ENCODE measurements at regions not wholly inside any gene's neighbourhood (a gene's known extent, or its start where the extent isn't known, plus 50 kb on each side); places are given as distances from the start of the nearest gene placed in this dataset.

GRCh38 chr5:6236170-6236793 lies 142.1 kb downstream of the MED10 start:
- H3K9me3 ChIP-seq (ENCODE audit: control insufficient read depth, low read length): no peaks in the 10 kb centered on the region
- H3K27ac ChIP-seq (ENCODE audit: low read depth, low read length, severe bottlenecking): no peak overlapping the region
- no peaks in the 10 kb centered on the region for H3K4me1 ChIP-seq (ENCODE audit: control insufficient read depth, insufficient read depth, low read length, poor library complexity, severe bottlenecking)
- H3K4me3 ChIP-seq (ENCODE audit: extremely low read depth, insufficient read depth, low read length, poor library complexity, severe bottlenecking): no peak overlapping the region
- WGBS, 2 experiments (ENCODE audit: insufficient coverage in 2 of 2): 85 to 94% methylated on average over 1 to 2 of the region's 2 CpGs
- H3K36me3 ChIP-seq (ENCODE audit: control insufficient read depth, insufficient read depth, low read length): no peaks in the 10 kb centered on the region

DNA sequence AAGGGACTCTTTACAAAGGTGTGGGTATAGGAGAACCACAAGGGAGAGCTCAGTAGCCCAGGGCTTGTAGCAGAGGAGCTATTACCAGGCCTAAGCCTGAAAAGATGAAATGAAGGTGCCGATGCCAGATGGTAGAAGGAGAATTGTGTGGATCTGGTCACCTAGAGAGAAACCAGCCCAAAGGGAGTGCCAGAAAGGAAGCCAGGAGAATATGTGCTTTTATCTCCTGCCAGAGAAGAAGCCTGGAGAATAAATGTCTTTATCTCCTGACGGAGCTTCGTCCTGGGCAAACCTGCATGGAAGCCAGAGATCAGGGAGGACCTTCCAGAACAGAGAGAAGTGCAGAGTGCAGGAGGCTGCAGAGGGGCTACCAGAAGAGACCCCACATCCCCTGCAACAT lies 142.6 kb downstream of the MED10 start:
- Histone ChIP-seq H3K9me3 (ENCODE audit: control insufficient read depth, low read length) (no peaks in the 10 kb centered on the region), H3K27ac (ENCODE audit: low read depth, low read length, severe bottlenecking) (no peak overlapping the region), H3K36me3 (ENCODE audit: control insufficient read depth, insufficient read depth, low read length) (no peaks in the 10 kb centered on the region), H3K4me3 (ENCODE audit: extremely low read depth, insufficient read depth, low read length, poor library complexity, severe bottlenecking) (no peak overlapping the region), H3K4me1 (ENCODE audit: control insufficient read depth, insufficient read depth, low read length, poor library complexity, severe bottlenecking) (no peaks in the 10 kb centered on the region)
- WGBS, 2 experiments (ENCODE audit: insufficient coverage in 2 of 2): 90 to 96% methylated on average over 3 of the region's 3 CpGs

DNA sequence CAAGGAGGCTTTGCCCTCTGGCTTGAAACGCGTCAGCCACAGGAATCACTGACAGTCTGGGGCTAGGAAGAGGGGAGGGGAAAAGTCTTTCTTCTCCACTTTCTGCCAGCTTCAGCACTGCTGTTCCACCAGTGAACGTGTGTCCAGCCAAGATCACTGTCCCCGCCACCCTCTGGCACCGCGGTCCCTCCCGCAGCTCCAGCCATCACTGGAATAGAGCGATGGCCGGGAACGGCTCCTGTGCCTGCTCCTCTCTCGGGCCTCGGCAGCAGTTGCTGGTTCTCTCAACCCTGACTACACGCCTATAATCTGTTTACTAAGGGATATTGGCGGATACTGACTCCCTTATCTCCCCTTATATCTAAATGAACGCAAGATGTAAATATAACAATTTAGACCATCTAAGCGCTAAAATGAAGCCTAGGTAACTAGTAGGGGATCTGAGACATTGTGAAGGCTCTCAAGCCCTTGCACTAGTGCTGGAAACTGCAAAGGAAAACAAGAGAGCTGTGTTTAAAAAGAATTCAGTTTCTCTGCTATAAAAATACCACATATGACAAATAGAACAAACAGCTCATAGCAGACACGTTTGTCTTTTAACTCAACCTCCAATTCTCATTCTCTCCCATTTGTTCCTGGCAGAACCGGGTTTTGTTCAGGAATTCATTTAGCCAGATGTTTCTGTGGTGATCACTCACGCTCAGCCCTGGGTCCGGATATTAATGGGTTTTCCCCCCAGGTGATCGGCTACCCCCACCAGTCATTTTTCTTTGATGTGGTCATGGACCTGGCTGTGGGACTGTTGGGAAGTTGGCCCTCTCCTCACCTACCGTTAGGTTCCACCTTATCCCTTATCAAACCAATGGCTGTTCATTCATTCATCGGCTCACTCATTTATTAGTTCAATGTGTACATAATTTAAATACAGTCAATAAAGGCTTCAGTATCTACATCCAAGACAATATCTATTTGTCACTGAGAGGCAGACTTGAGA lies 149.8 kb downstream of the MED10 start:
- Histone ChIP-seq H3K4me3 (ENCODE audit: extremely low read depth, insufficient read depth, low read length, poor library complexity, severe bottlenecking) (no peak overlapping the region), H3K9me3 (ENCODE audit: control insufficient read depth, low read length) (no peaks in the 10 kb centered on the region), H3K36me3 (ENCODE audit: control insufficient read depth, insufficient read depth, low read length) (no peaks in the 10 kb centered on the region), H3K27ac (ENCODE audit: low read depth, low read length, severe bottlenecking) (no peak overlapping the region), H3K4me1 (ENCODE audit: control insufficient read depth, insufficient read depth, low read length, poor library complexity, severe bottlenecking) (no peaks in the 10 kb centered on the region)
- WGBS, 2 experiments (ENCODE audit: insufficient coverage in 2 of 2): 86 to 88% methylated on average over 12 to 17 of the region's 23 CpGs

DNA sequence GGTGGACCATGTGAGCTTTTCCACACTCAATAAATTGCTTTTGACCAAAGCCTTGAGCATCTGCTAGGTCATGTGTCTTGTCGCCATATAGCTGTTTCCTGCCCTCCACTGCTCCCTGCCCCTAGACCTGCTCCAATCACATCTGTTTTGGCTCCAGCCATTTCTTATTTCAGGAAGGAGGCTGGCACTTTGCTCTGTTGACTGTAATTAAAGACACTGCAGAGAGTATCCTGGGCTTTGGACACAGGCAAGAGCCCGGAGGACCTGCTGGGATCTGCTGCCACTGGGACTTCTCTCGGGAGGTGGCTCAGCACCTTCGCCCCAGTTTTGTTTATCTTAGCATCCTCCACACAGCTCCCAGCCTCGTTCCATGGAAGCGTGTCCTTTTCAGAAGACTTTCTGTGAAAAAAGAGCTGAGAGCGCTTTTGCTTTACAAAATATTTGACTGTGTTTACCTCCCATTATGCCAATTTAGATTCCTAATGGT lies 153.2 kb downstream of the MED10 start:
- no peaks in the 10 kb centered on the region for H3K36me3 ChIP-seq (ENCODE audit: control insufficient read depth, insufficient read depth, low read length)
- WGBS, 2 experiments (ENCODE audit: insufficient coverage in 2 of 2): 83 to 95% methylated on average over 7 of the region's 7 CpGs
- no peak overlapping the region for H3K27ac ChIP-seq (ENCODE audit: low read depth, low read length, severe bottlenecking)
- H3K4me1 ChIP-seq (ENCODE audit: control insufficient read depth, insufficient read depth, low read length, poor library complexity, severe bottlenecking): no peaks in the 10 kb centered on the region
- H3K4me3 ChIP-seq (ENCODE audit: extremely low read depth, insufficient read depth, low read length, poor library complexity, severe bottlenecking): no peak overlapping the region
- no peaks in the 10 kb centered on the region for H3K9me3 ChIP-seq (ENCODE audit: control insufficient read depth, low read length)

- Histone ChIP-seq H3K27ac (ENCODE audit: low read depth, low read length, severe bottlenecking) (no peak overlapping the region), H3K36me3 (ENCODE audit: control insufficient read depth, insufficient read depth, low read length) (no peaks in the 10 kb centered on the region), H3K4me1 (ENCODE audit: control insufficient read depth, insufficient read depth, low read length, poor library complexity, severe bottlenecking) (no peaks in the 10 kb centered on the region), H3K9me3 (ENCODE audit: control insufficient read depth, low read length) (no peaks in the 10 kb centered on the region), H3K4me3 (ENCODE audit: extremely low read depth, insufficient read depth, low read length, poor library complexity, severe bottlenecking) (no peak overlapping the region)
- WGBS, 2 experiments (ENCODE audit: insufficient coverage in 2 of 2): 82 to 90% methylated on average over 4 to 5 of the region's 5 CpGs
These were observed 153.9 kb downstream of the MED10 start for GRCh38 chr5:6224406-6224805.

DNA sequence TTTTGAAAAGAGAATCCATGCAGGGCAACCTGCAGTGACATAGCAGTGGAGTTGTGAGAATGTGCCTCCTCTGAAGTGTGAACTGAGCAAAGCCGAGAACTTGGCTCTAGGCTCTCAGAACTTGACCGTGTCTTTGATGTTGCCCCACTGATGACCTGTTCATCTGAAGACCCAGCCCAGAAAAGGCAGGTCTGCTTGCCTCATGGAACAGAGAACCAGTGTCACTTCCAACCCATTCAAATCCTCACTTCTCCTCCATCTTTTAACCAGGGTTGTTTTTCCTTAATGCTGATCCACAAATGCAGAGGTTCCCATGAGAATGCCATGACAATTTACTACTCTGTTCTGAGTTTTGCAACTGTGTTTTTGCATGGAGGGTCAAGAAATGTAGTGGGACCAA lies 155.4 kb downstream of the MED10 start:
- no peaks in the 10 kb centered on the region for H3K36me3 ChIP-seq (ENCODE audit: control insufficient read depth, insufficient read depth, low read length)
- H3K9me3 ChIP-seq (ENCODE audit: control insufficient read depth, low read length): no peaks in the 10 kb centered on the region
- 89% methylated on average over 2 of the region's 2 CpGs for WGBS, 2 experiments (ENCODE audit: insufficient coverage in 2 of 2)
- H3K27ac ChIP-seq (ENCODE audit: low read depth, low read length, severe bottlenecking): no peak overlapping the region
- H3K4me3 ChIP-seq (ENCODE audit: extremely low read depth, insufficient read depth, low read length, poor library complexity, severe bottlenecking): no peak overlapping the region
- no peaks in the 10 kb centered on the region for H3K4me1 ChIP-seq (ENCODE audit: control insufficient read depth, insufficient read depth, low read length, poor library complexity, severe bottlenecking)

- WGBS, 2 experiments (ENCODE audit: insufficient coverage in 2 of 2): 70 to 73% methylated on average over 6 to 7 of the region's 7 CpGs
- Histone ChIP-seq H3K4me3 (ENCODE audit: extremely low read depth, insufficient read depth, low read length, poor library complexity, severe bottlenecking) (no peak overlapping the region), H3K4me1 (ENCODE audit: control insufficient read depth, insufficient read depth, low read length, poor library complexity, severe bottlenecking) (no peaks in the 10 kb centered on the region), H3K9me3 (ENCODE audit: control insufficient read depth, low read length) (no peaks in the 10 kb centered on the region), H3K27ac (ENCODE audit: low read depth, low read length, severe bottlenecking) (no peak overlapping the region), H3K36me3 (ENCODE audit: control insufficient read depth, insufficient read depth, low read length) (no peaks in the 10 kb centered on the region)
These were observed 156.2 kb downstream of the MED10 start for GRCh38 chr5:6222121-6222520.

GRCh38 chr5:6221141-6221626 lies 157.2 kb downstream of the MED10 start:
- Histone ChIP-seq H3K36me3 (ENCODE audit: control insufficient read depth, insufficient read depth, low read length) (no peaks in the 10 kb centered on the region), H3K4me1 (ENCODE audit: control insufficient read depth, insufficient read depth, low read length, poor library complexity, severe bottlenecking) (no peaks in the 10 kb centered on the region), H3K4me3 (ENCODE audit: extremely low read depth, insufficient read depth, low read length, poor library complexity, severe bottlenecking) (no peak overlapping the region), H3K27ac (ENCODE audit: low read depth, low read length, severe bottlenecking) (no peak overlapping the region), H3K9me3 (ENCODE audit: control insufficient read depth, low read length) (no peaks in the 10 kb centered on the region)
- 82 to 93% methylated on average over 5 to 6 of the region's 6 CpGs for WGBS, 2 experiments (ENCODE audit: insufficient coverage in 2 of 2)

DNA sequence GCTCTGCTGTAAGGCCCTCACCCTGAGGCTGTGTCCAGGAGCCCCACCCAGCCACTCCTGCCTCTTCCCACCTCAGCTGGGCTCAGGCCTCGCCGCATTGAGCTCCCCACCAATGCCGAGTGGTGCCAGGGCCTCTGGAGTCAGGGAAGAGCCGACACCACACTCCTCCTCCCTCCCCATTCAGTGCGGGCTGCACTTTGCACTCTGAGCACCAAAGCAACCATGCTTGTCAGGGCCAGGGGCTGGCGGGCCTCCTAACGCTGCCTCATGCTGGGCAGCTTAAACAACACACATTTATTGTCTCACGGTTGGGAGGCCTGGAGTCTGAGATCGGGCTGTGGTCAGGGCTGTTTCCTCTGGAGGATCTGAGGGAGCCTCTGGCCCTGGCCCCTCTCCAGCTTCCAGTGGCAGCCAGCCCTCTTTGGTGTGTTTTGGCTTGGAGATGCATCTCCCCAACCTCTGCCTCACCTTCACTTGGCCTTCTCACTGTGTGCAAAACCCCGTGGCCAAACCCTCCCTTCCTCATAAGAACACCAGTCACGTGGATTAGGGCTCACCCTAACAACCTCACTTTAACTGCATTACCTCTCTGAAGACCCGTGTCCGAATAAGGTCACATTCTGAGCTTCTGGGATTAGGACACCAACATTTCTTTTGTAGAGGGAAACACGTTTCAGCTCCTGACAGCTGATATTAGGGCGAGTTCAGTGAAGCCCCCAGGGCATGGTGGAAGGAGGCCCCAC lies 157.8 kb downstream of the MED10 start:
- Histone ChIP-seq H3K9me3 (ENCODE audit: control insufficient read depth, low read length) (no peaks in the 10 kb centered on the region), H3K36me3 (ENCODE audit: control insufficient read depth, insufficient read depth, low read length) (no peaks in the 10 kb centered on the region), H3K4me1 (ENCODE audit: control insufficient read depth, insufficient read depth, low read length, poor library complexity, severe bottlenecking) (no peaks in the 10 kb centered on the region), H3K27ac (ENCODE audit: low read depth, low read length, severe bottlenecking) (no peak overlapping the region), H3K4me3 (ENCODE audit: extremely low read depth, insufficient read depth, low read length, poor library complexity, severe bottlenecking) (no peak overlapping the region)
- WGBS, 2 experiments (ENCODE audit: insufficient coverage in 2 of 2): 71 to 74% methylated on average over 10 to 11 of the region's 15 CpGs

GRCh38 chr5:6218517-6218916 lies 159.8 kb downstream of the MED10 start:
- no peaks in the 10 kb centered on the region for H3K36me3 ChIP-seq (ENCODE audit: control insufficient read depth, insufficient read depth, low read length)
- H3K9me3 ChIP-seq (ENCODE audit: control insufficient read depth, low read length): no peaks in the 10 kb centered on the region
- H3K27ac ChIP-seq (ENCODE audit: low read depth, low read length, severe bottlenecking): no peak overlapping the region
- WGBS, 2 experiments (ENCODE audit: insufficient coverage in 2 of 2): 69 to 80% methylated on average over 5 to 6 of the region's 6 CpGs
- H3K4me1 ChIP-seq (ENCODE audit: control insufficient read depth, insufficient read depth, low read length, poor library complexity, severe bottlenecking): no peaks in the 10 kb centered on the region
- H3K4me3 ChIP-seq (ENCODE audit: extremely low read depth, insufficient read depth, low read length, poor library complexity, severe bottlenecking): no peak overlapping the region

All from mesodermal cell (in vitro differentiated cells).